ENCODE measurements at regions not wholly inside any gene's neighbourhood (a gene's known extent, or its start where the extent isn't known, plus 50 kb on each side); places are given as distances from the start of the nearest gene placed in this dataset.

DNA sequence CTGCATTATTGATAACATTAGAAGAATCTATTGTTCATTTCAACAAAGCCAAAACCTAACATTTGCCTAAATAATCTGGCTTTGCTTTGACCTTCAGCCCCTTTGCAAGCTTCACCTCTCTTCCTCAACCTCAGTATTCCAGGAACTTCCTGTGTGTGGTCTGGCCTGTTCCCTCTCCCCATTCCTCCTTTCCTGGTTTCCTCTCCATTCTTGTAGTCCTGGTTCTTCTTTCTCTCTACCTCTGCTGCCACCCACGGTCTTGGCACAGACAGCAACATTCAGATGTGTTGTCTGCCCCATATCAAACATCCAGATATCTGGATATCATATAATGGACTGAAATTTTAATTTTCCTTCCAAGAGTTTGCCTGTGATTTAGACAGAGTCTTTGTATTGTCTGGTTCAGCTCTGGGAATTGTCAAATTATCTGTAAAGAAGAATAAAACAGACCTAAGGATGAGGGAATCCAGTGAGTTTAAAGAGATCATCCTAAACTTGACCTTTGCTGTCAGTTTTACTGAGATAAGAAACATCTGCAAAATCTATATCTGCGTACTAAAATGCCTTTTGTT is 148.1 kb upstream of the KCTD3 start:
- no peaks in the 10 kb centered on the region for H4K20me1 ChIP-seq (ENCODE audit: insufficient read depth, low read length)
- peak; percentile 6 for DNase-seq (ENCODE audit: low read depth)
- peaks cover 3% of the 10 kb centered on the region for H3K4me1 ChIP-seq (ENCODE audit: insufficient read depth, low read length)
- H3K36me3 ChIP-seq (ENCODE audit: insufficient read depth, low read length) = no peaks in the 10 kb centered on the region
- H3K4me3 ChIP-seq (ENCODE audit: insufficient read depth, low read depth, low read length) = no peak overlapping the region
- Mint-ChIP-seq H3K9me3 (ENCODE audit: unreplicated experiment) (no peaks in the 10 kb centered on the region), H3K27ac (ENCODE audit: unreplicated experiment) (no peak overlapping the region), H3K4me1 (ENCODE audit: low read depth, unreplicated experiment) (peaks cover 6% of the 10 kb centered on the region), H3K4me3 (ENCODE audit: unreplicated experiment) (no peak overlapping the region), H3K36me3 (ENCODE audit: low read depth, unreplicated experiment) (no peaks in the 10 kb centered on the region), H3K27me3 (ENCODE audit: low read depth, unreplicated experiment) (no peaks in the 10 kb centered on the region)
- H3K27ac ChIP-seq (ENCODE audit: low read depth, low read length) = no peak overlapping the region
- no peak overlapping the region for H3K4me2 ChIP-seq (ENCODE audit: low read length)
- H2AFZ ChIP-seq (ENCODE audit: low read depth, low read length) = no peak overlapping the region
- no peaks in the 10 kb centered on the region for H3K79me2 ChIP-seq (ENCODE audit: insufficient read depth, low read length)
- no peaks in the 10 kb centered on the region for H3K27me3 ChIP-seq (ENCODE audit: insufficient read depth, low read length)
- no peaks in the 10 kb centered on the region for H3K9me3 ChIP-seq (ENCODE audit: insufficient read depth, low read depth, low read length)
- no peak for FAIRE-seq
- no peak overlapping the region for H3K9ac ChIP-seq (ENCODE audit: low read length)
- TF ChIP-seq EZH2 (IDR thresholded peaks at IDR 0.05; ENCODE audit: insufficient read depth, low read length) = no peak
- TF ChIP-seq, protein P1, sequence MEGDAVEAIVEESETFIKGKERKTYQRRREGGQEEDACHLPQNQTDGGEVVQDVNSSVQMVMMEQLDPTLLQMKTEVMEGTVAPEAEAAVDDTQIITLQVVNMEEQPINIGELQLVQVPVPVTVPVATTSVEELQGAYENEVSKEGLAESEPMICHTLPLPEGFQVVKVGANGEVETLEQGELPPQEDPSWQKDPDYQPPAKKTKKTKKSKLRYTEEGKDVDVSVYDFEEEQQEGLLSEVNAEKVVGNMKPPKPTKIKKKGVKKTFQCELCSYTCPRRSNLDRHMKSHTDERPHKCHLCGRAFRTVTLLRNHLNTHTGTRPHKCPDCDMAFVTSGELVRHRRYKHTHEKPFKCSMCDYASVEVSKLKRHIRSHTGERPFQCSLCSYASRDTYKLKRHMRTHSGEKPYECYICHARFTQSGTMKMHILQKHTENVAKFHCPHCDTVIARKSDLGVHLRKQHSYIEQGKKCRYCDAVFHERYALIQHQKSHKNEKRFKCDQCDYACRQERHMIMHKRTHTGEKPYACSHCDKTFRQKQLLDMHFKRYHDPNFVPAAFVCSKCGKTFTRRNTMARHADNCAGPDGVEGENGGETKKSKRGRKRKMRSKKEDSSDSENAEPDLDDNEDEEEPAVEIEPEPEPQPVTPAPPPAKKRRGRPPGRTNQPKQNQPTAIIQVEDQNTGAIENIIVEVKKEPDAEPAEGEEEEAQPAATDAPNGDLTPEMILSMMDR (IDR thresholded peaks at IDR 0.05; ENCODE audit: insufficient read depth, low read depth, low read length) = no peak

DNA sequence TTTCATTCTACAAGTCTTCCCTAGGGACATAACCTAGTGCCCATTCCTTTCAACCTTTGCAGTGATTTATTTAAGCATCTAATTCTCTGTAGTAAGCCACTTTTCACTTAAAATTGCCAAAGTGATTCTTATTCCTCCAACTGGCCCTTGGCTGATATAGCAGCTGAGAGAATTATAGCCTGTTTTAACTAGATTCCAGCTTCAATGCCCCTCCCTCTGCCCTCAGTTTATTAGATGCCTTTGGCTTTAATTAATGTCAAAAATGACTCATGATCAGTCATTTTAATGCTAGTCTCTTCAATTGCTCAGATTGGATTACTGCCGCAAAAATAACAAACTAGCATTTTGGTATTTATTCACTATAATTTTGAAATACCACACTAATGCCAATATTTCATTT is 145.4 kb upstream of the KCTD3 start:
- Histone ChIP-seq H3K4me3 (ENCODE audit: insufficient read depth, low read depth, low read length) (no peak overlapping the region), H3K27me3 (ENCODE audit: insufficient read depth, low read length) (no peaks in the 10 kb centered on the region), H3K4me1 (ENCODE audit: insufficient read depth, low read length) (peaks cover 3% of the 10 kb centered on the region), H3K27ac (ENCODE audit: low read depth, low read length) (no peak overlapping the region), H3K9ac (ENCODE audit: low read length) (no peak overlapping the region), H3K4me2 (ENCODE audit: low read length) (no peak overlapping the region), H4K20me1 (ENCODE audit: insufficient read depth, low read length) (no peaks in the 10 kb centered on the region), H2AFZ (ENCODE audit: low read depth, low read length) (no peak overlapping the region), H3K36me3 (ENCODE audit: insufficient read depth, low read length) (no peaks in the 10 kb centered on the region), H3K79me2 (ENCODE audit: insufficient read depth, low read length) (no peaks in the 10 kb centered on the region), H3K9me3 (ENCODE audit: insufficient read depth, low read depth, low read length) (no peaks in the 10 kb centered on the region)
- no peaks in the 10 kb centered on the region for H3K27me3 Mint-ChIP-seq (ENCODE audit: low read depth, unreplicated experiment)
- peaks cover 6% of the 10 kb centered on the region for H3K4me1 Mint-ChIP-seq (ENCODE audit: low read depth, unreplicated experiment)
- no peaks in the 10 kb centered on the region for H3K9me3 Mint-ChIP-seq (ENCODE audit: unreplicated experiment)
- H3K27ac Mint-ChIP-seq (ENCODE audit: unreplicated experiment) = no peak overlapping the region
- TF ChIP-seq EZH2 (IDR thresholded peaks at IDR 0.05; ENCODE audit: insufficient read depth, low read length) = no peak
- TF ChIP-seq, protein P1 (IDR thresholded peaks at IDR 0.05; ENCODE audit: insufficient read depth, low read depth, low read length) = no peak
- FAIRE-seq = no peak
- no peak for DNase-seq (ENCODE audit: low read depth)
- no peaks in the 10 kb centered on the region for H3K36me3 Mint-ChIP-seq (ENCODE audit: low read depth, unreplicated experiment)
- no peak overlapping the region for H3K4me3 Mint-ChIP-seq (ENCODE audit: unreplicated experiment)

DNA sequence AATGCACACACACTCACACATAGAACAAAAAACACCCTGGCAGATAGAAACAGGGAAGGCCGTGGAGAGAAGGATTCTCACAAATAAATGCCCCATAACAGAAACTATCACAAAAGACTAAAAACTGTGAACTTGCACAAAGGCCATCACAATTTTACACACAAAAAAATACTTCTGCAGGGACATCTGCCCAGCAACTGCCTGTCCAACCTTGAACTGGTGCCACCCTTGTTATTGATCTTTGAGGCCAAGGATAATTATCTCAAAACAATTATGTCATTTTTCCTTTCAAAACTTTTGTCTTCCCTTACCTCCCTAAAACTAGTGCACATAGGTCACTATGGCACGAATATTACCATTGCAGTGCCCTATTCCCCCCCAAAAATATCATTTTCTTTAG is 143.8 kb upstream of the KCTD3 start:
- Histone ChIP-seq H3K36me3 (ENCODE audit: insufficient read depth, low read length) (no peaks in the 10 kb centered on the region), H3K27me3 (ENCODE audit: insufficient read depth, low read length) (no peaks in the 10 kb centered on the region), H3K27ac (ENCODE audit: low read depth, low read length) (no peak overlapping the region), H3K9ac (ENCODE audit: low read length) (no peak overlapping the region), H3K4me3 (ENCODE audit: insufficient read depth, low read depth, low read length) (no peak overlapping the region), H3K4me2 (ENCODE audit: low read length) (no peak overlapping the region), H3K79me2 (ENCODE audit: insufficient read depth, low read length) (no peaks in the 10 kb centered on the region), H2AFZ (ENCODE audit: low read depth, low read length) (no peak overlapping the region), H3K4me1 (ENCODE audit: insufficient read depth, low read length) (peaks cover 3% of the 10 kb centered on the region), H3K9me3 (ENCODE audit: insufficient read depth, low read depth, low read length) (no peaks in the 10 kb centered on the region), H4K20me1 (ENCODE audit: insufficient read depth, low read length) (no peaks in the 10 kb centered on the region)
- DNase-seq (ENCODE audit: low read depth) = no peak
- no peaks in the 10 kb centered on the region for H3K27me3 Mint-ChIP-seq (ENCODE audit: low read depth, unreplicated experiment)
- peaks cover 5% of the 10 kb centered on the region for H3K9me3 Mint-ChIP-seq (ENCODE audit: unreplicated experiment)
- H3K4me3 Mint-ChIP-seq (ENCODE audit: unreplicated experiment) = no peak overlapping the region
- peaks cover 6% of the 10 kb centered on the region for H3K4me1 Mint-ChIP-seq (ENCODE audit: low read depth, unreplicated experiment)
- TF ChIP-seq EZH2 (IDR thresholded peaks at IDR 0.05; ENCODE audit: insufficient read depth, low read length) = no peak
- TF ChIP-seq, protein P1 (IDR thresholded peaks at IDR 0.05; ENCODE audit: insufficient read depth, low read depth, low read length) = no peak
- no peaks in the 10 kb centered on the region for H3K36me3 Mint-ChIP-seq (ENCODE audit: low read depth, unreplicated experiment)
- FAIRE-seq = no peak
- no peak overlapping the region for H3K27ac Mint-ChIP-seq (ENCODE audit: unreplicated experiment)

All from astrocyte (in vitro differentiated cells and primary cell).